CD4-positive, alpha-beta T cell (primary cell): ENCODE measurements at regions not wholly inside any gene's neighbourhood (a gene's known extent, or its start where the extent isn't known, plus 50 kb on each side); places are given as distances from the start of the nearest gene placed in this dataset.

ENCODE experiments used
- ATAC-seq: fragments of 200-7000 bp; cut with Tn5 transposase; one replicate; pipeline ENCODE4 v1.10.0; 2022; ENCODE audit warnings: mild to moderate bottlenecking; ENCODE audit not compliant: poor library complexity
- CTCF ChIA-PET: fragments of 350-600 bp; sonication (Branson Sonifier 250); formaldehyde crosslinking; loops from one replicate; lab custom pipeline; 2021; ENCODE audit warnings: antibody characterized with exemption, inconsistent platforms; lab: Charles Lee
- POLR2A ChIA-PET: fragments of 350-600 bp; sonication (Branson Sonifier 250); formaldehyde crosslinking; loops from one replicate; lab custom pipeline; 2021; ENCODE audit warnings: antibody characterized with exemption, inconsistent platforms; lab: Charles Lee
- DNase-seq, 14 experiments: peaks; one replicate each; pipeline ENCODE4 v3.0.0-alpha.2; 2013 to 2020; ENCODE audit warnings: mixed read lengths in 2 of 14
- H3K27ac ChIP-seq, 2 donors: one replicate each; pipeline versions ENCODE4 v1.5.1 to v1.7.0; 2013; ENCODE audit warnings: low read length in 2 of 2, low read depth in 1 of 2, mild to moderate bottlenecking in 1 of 2
- H3K27me3 ChIP-seq, 2 experiments: 1 replicate in 1 of 2; 2 replicates in 1 of 2; pipeline versions ENCODE4 v1.6.1 to v1.7.0; 2013; ENCODE audit warnings: low read length in 2 of 2, control low read depth in 1 of 2, mild to moderate bottlenecking in 1 of 2, moderate library complexity in 1 of 2; ENCODE audit not compliant: insufficient read depth in 2 of 2, control insufficient read depth in 1 of 2
- H3K36me3 ChIP-seq: one replicate; pipeline ENCODE4 v1.6.1; 2013; ENCODE audit warnings: low read length, control low read depth; ENCODE audit not compliant: insufficient read depth
- H3K4me1 ChIP-seq: one replicate; pipeline ENCODE4 v1.6.1; 2013; ENCODE audit warnings: low read length, control low read depth; ENCODE audit not compliant: insufficient read depth
- H3K4me3 ChIP-seq: one replicate; pipeline ENCODE4 v1.5.1; 2013; ENCODE audit warnings: mild to moderate bottlenecking, low read length, moderate library complexity
- H3K9me3 ChIP-seq, 2 experiments: 1 replicate in 1 of 2; 2 replicates in 1 of 2; pipeline versions ENCODE4 v1.6.1 to v1.7.0; 2013; ENCODE audit warnings: low read length in 2 of 2, mild to moderate bottlenecking in 2 of 2, control low read depth in 1 of 2, moderate library complexity in 1 of 2; ENCODE audit not compliant: control insufficient read depth in 1 of 2, insufficient read depth in 1 of 2
- H3K27ac Mint-ChIP-seq: one replicate; pipeline ENCODE4 v1.8.0; 2020; ENCODE audit warnings: mixed read lengths
- H3K27me3 Mint-ChIP-seq: one replicate; pipeline ENCODE4 v1.8.0; 2021; ENCODE audit warnings: mixed read lengths
- H3K36me3 Mint-ChIP-seq: one replicate; pipeline ENCODE4 v1.8.0; 2021; ENCODE audit warnings: low read depth, mixed read lengths
- H3K4me1 Mint-ChIP-seq: one replicate; pipeline ENCODE4 v1.8.0; 2021; ENCODE audit warnings: low read depth, mixed read lengths
- H3K4me3 Mint-ChIP-seq: one replicate; pipeline ENCODE4 v1.8.0; 2020; ENCODE audit warnings: mild to moderate bottlenecking, mixed read lengths
- H3K9me3 Mint-ChIP-seq: one replicate; pipeline ENCODE4 v1.8.0; 2020; ENCODE audit warnings: mixed read lengths
- intact Hi-C, 2 experiments: fragments of 100-400 bp; cut with DNase I in 1 of 2; cut with micrococcal nuclease in 1 of 2; formaldehyde crosslinking; loops; one replicate each; pipeline versions ENCODE4 v1.15.1 to v1.9.0; 2023 to 2025; cut with DNase I, micrococcal nuclease
- TF ChIP-seq, protein P1 (sequence below): fragments of 200-600 bp; IDR thresholded peaks from one replicate; pipeline ENCODE4 v1.8.0; 2022; ENCODE audit warnings: antibody characterized with exemption, mild to moderate bottlenecking

DNA sequence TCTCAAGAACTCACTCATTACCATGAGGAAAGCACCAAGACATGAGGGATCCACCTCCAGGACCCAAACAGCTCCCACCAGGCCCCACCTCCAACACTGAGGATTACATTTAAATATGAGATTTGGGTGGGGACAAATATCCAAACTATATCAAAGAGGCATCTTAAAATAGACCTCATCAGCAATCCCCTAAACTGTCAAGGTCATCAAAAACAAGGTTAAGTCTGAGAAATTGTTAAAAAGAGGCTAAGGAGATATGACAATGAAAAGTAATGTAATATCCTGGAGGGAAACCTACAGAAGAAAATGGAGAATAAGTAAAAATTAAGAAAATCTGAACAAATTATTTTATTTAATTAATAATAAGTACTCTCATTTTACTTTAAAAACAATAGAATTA is 922.3 kb downstream of the HACE1 start:
- H3K27me3 ChIP-seq, result no peaks in the 10 kb centered on the region
- no peak for DNase-seq
- no peaks in the 10 kb centered on the region for H3K4me1 Mint-ChIP-seq

DNA sequence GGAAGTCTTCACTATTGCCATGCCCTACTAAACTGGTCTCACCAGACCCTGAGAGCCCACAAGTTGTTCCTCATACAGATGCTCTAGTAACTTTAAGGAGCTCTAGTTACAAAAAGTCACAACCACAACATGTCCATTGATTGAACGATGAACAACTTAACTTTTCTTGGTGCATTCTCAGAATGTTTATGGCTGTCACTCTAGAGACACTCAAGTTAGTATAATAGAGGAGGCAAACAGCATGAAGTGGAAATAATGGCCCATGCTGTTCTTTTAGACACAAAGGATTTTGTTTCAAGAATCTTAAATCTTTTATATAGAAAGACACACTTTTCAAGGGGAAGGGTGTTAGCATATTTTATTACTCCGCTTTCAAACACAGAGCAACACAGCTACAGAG is 934.4 kb downstream of the HACE1 start:
- Histone ChIP-seq H3K9me3 (peaks cover 0 to 12% of the 10 kb centered on the region in 2 experiments), H3K27me3 (no peaks in the 10 kb centered on the region), H3K27ac (no peak overlapping the region), H3K4me3 (no peak overlapping the region), H3K36me3 (no peaks in the 10 kb centered on the region), H3K4me1 (no peaks in the 10 kb centered on the region)
- no peak for ATAC-seq
- Mint-ChIP-seq H3K4me1 (no peaks in the 10 kb centered on the region), H3K9me3 (peaks cover 4% of the 10 kb centered on the region), H3K27ac (no peak overlapping the region), H3K27me3 (no peaks in the 10 kb centered on the region), H3K36me3 (no peaks in the 10 kb centered on the region), H3K4me3 (no peak overlapping the region)
- ChIA-PET POLR2A (no interaction called here), CTCF (no interaction called here)
- DNase-seq, result no peak
- TF ChIP-seq, protein P1, sequence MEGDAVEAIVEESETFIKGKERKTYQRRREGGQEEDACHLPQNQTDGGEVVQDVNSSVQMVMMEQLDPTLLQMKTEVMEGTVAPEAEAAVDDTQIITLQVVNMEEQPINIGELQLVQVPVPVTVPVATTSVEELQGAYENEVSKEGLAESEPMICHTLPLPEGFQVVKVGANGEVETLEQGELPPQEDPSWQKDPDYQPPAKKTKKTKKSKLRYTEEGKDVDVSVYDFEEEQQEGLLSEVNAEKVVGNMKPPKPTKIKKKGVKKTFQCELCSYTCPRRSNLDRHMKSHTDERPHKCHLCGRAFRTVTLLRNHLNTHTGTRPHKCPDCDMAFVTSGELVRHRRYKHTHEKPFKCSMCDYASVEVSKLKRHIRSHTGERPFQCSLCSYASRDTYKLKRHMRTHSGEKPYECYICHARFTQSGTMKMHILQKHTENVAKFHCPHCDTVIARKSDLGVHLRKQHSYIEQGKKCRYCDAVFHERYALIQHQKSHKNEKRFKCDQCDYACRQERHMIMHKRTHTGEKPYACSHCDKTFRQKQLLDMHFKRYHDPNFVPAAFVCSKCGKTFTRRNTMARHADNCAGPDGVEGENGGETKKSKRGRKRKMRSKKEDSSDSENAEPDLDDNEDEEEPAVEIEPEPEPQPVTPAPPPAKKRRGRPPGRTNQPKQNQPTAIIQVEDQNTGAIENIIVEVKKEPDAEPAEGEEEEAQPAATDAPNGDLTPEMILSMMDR, result no peak
- intact Hi-C loops, result no loop called here

More for the DNA sequence above, 922.3 kb downstream of the HACE1 start:
- Histone ChIP-seq H3K36me3 (no peaks in the 10 kb centered on the region), H3K4me1 (no peaks in the 10 kb centered on the region), H3K4me3 (no peak overlapping the region), H3K27ac (no peak overlapping the region), H3K9me3 (peaks cover 0 to 3% of the 10 kb centered on the region in 2 experiments)
- POLR2A ChIA-PET, result no interaction called here
- CTCF ChIA-PET, result no interaction called here
- H3K4me3 Mint-ChIP-seq, result no peak overlapping the region
- H3K36me3 Mint-ChIP-seq, result no peaks in the 10 kb centered on the region
- peaks cover 2% of the 10 kb centered on the region for H3K9me3 Mint-ChIP-seq
- ATAC-seq, result no peak
- H3K27ac Mint-ChIP-seq, result no peak overlapping the region
- intact Hi-C loops, result no loop called here
- TF ChIP-seq, protein P1, result no peak
- H3K27me3 Mint-ChIP-seq, result no peaks in the 10 kb centered on the region

DNA sequence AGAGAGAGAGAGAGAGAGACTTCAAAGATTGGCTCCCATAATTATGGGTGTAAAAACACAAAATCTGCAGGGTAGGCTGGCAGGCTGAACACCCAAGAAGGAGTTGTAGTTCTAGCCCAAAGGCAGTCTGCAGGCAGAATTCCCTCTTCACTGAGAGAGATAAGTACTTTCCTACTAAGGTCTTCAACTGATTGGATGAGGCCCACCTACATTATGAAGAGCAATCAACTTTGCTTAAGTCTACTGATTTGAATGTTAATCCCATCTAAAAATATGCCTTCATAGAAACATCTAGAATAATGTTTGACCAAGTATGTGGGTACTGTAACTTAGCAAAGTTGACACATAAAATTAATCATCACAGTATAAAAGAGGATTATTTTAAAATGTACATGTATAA is 949.7 kb downstream of the HACE1 start:
- H3K36me3 ChIP-seq, result no peaks in the 10 kb centered on the region
- H3K27ac Mint-ChIP-seq, result no peak overlapping the region
- H3K9me3 ChIP-seq, result peaks cover 0 to 12% of the 10 kb centered on the region in 2 experiments
- intact Hi-C loops, result no loop called here
- H3K27me3 Mint-ChIP-seq, result no peaks in the 10 kb centered on the region
- H3K27me3 ChIP-seq, result no peaks in the 10 kb centered on the region
- ChIA-PET CTCF (no interaction called here), POLR2A (no interaction called here)
- no peak overlapping the region for H3K4me3 ChIP-seq
- H3K36me3 Mint-ChIP-seq, result no peaks in the 10 kb centered on the region
- ATAC-seq, result no peak
- H3K9me3 Mint-ChIP-seq, result peaks cover 8% of the 10 kb centered on the region
- TF ChIP-seq, protein P1, result no peak
- DNase-seq, result no peak
- no peak overlapping the region for H3K4me3 Mint-ChIP-seq
- no peak overlapping the region for H3K27ac ChIP-seq
- H3K4me1 Mint-ChIP-seq, result no peaks in the 10 kb centered on the region
- no peaks in the 10 kb centered on the region for H3K4me1 ChIP-seq
